CD4-positive, alpha-beta T cell treated with Interleukin-2 at 100 ng/mL for 4 hours (primary cell): ENCODE measurements at regions not wholly inside any gene's neighbourhood (a gene's known extent, or its start where the extent isn't known, plus 50 kb on each side); places are given as distances from the start of the nearest gene placed in this dataset.

Experiments used
- DNase-seq: peaks from one replicate; pipeline ENCODE4 v3.0.0-alpha.2; 2020; ENCODE audit warnings: low spot score

DNA sequence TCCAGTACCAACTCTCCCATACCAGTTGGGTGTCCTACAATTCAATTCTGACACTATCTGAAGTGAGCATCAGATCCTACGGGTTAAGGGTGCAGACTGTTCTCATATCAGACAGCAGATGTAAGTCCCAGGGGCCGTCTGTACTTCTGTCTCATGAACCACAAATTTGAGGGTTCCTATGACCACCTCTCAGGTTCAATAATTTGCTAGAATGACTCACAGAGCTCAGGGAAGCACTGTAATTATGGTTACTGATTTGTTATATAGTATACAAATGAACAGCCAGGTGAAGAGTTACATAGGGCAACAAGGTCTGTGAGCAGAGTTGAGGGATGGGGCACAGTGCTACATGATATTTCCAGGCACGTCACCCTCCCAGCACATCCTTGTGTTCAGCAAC is 499.1 kb downstream of the DMAC1 start:
- no peak for DNase-seq

DNA sequence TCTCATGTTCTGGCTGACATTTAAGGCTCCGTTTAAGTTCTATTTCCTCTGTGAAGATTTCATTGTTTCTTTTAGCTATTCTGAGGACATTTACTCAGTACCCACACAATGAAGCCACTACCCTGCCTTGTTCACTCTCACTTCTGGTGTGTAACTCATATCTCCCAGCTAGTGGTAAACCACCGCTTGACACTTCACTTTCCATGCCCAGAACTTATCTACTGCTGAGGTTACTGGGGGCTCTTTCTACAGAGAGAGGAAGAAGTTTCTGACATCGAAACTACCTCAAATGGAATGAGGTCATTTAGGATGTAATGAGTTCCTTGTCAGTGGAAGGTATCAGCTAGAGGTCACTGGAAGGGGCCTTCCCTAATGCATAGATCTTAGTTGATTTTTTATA is 501.5 kb downstream of the DMAC1 start:
- no peak for DNase-seq

DNA sequence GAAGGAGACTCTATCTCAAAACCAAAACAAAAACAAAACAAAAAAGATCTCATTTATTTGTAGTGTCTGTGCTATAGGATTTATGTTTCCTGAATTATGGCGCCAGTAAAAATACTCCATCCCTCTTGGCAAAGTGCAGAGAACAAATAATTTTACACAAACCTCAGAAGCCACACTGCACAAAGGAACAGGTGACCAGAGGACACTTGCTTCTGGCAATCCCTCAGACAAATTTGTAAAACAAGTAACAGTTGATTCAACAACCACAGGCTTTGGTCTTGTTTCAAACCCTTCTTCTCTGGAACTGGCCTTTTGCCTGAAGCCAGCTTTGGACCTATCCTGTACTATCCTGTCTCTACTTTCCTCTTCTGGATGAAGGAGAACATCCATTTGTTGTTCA is 502.1 kb downstream of the DMAC1 start:
- DNase-seq: no peak

DNA sequence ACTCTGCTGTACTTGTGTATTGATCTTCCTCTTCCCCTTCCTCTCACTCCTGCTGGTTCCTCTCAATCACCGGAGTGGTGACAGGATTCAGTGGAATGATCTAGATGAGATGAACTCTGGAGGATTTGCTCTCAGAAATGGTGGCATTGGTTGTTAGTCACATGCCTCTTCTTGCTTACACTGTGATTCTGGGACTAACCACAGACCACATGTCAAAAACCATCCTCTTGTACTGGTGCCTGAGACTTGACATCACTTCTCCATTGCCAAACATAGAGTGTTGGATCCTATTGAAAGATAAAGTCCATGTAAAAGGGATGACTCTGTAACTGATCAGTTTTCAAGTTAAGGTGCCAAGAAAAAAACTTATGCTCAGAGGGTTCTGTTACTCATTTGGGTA is 506.5 kb downstream of the DMAC1 start:
- DNase-seq: no peak

DNA sequence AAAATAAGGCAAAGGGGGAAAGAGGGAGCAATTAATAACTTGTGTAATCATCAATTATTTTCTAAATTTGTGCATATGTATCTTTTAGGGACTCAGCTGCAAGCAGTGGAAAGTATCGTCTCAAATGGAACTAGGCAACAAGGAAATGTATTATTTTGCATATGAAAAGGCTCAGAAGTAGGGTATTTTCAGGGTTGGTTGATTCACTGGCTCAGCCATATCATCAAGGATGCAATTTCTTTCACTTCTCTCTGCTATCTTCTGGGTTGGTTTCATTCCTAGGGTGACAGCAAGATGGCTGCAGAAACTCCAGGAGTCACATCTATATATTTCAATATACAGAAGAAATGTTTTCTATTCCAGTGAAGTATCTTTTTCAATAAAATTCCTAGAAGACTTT is 509.8 kb downstream of the DMAC1 start:
- no peak for DNase-seq

DNA sequence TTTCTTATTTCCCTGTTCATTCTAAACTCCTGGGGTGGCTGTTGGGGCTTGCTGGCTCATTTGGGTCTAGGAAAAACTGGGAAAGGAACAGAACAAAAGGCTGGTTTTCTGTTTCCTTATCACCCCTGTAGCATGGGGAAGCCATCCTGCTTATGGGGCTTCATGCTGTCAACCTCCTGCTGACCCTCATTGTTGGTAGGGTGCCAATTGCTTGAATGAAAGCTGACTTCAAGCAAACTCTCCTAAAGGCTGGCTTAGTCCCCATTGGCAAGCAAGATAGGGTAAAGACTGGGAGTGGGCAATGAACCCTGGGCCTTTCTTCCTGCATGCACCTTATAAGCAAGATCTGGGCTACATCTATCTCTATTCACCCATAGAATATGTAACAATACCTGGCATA is 511.6 kb downstream of the DMAC1 start:
- DNase-seq: no peak

DNA sequence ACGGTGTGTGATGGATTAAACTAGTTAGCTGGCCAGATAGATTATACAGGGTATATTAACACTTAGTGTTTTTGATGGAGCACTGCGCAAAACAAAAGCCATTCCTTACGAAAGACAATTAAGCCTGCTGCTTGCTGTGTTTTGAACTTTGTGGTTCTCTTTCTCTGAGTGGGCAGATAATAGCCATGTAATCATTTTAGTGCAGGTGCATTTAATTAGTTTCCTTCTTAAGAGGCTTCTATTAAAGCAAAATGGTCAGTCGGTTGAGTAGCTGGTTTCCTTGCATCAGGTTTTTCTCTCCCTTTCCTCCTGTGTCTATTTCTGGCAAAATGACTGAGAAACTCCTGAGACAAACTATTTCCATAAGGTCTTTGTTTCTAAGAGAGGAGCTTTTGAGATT is 512.5 kb downstream of the DMAC1 start:
- DNase-seq: no peak

- no peak for DNase-seq
Measured at GRCh38 chr9:7286101-7286500, 513.5 kb downstream of the DMAC1 start.

DNA sequence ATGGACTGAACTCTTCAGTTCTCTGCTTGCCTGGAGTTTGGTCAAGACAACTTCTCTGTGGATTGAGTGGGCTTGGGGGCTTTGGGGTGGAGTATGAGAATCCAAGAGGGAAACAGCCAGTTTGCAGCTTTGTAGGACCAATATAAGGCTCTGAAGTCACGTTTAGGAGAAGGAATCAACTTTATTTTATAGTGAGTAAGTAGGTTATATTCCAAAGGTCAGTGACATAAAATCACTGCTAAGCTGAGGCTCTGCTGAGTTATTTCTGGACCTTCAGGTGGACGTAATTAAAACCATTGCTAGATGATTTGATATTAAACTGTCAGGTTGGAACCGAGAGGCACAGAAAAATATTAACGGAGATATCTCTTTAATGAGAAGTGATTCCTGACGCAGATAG is 514.4 kb downstream of the DMAC1 start:
- DNase-seq: no peak

- no peak for DNase-seq
Measured at GRCh38 chr9:7284517-7284916, 515.1 kb downstream of the DMAC1 start.

- DNase-seq: no peak
Measured at GRCh38 chr9:7284117-7284516, 515.5 kb downstream of the DMAC1 start.

- no peak for DNase-seq
Measured at GRCh38 chr9:7273575-7273974, 515.8 kb downstream of the KDM4C start.

- no peak for DNase-seq
Measured at GRCh38 chr9:7266911-7267595, 509.3 kb downstream of the KDM4C start.

DNA sequence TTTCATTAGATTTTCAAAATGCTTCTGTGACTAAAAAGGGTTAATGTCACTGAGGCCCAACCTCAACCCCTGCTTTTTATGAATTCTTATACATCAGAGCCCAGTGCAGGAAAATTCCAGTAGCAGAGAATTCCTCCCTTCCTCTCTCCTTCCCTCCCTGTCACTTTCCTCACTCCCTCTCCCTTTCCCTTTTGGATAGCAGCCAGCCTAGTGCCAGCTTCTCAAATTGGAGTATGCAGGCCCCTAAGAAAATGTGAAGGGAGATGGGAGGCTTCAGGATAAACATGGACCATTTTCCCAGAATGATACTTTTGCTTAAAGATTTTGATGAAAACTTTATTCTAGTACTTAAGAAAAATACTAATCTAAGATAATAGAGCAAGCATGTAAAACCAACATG is 507.4 kb downstream of the KDM4C start:
- DNase-seq: no peak

DNA sequence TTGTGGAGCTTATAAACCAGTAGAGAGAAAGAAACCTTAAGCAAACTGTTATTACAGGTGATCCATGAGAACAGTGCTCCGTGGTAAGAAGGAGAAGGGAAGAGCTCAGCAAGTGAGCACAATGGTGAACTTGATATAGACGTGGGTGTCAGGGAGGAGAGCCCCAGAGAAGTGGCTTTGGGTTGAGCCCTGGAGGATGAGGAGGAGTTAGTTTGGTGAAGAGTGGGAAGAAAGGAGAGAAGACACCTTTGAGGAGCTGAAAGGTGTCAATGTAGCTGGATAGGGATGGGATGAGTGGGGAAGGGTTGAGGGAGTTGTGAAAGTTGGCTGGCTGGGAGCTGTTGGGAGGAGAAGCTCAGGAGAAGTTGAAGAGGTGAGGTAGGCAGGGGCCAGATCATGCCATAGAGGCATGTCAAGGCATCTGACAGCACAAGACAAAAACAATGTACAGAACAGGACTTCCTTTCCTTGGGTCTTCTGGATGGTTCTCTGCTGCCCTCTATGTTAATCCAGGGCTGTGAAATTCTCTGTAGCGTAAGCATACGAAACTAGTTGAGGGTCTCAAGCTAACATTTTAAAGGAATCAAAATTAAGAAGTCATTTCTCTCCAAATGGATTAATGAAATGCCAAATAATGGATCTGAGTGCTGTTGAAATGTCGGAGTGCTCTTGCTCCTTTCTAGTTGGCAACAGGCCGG is 501.9 kb downstream of the KDM4C start:
- no peak for DNase-seq

- DNase-seq: no peak
Measured at GRCh38 chr9:7258688-7259396, 501.1 kb downstream of the KDM4C start.

- no peak for DNase-seq
Measured at GRCh38 chr9:7246917-7247522, 489.2 kb downstream of the KDM4C start.

DNA sequence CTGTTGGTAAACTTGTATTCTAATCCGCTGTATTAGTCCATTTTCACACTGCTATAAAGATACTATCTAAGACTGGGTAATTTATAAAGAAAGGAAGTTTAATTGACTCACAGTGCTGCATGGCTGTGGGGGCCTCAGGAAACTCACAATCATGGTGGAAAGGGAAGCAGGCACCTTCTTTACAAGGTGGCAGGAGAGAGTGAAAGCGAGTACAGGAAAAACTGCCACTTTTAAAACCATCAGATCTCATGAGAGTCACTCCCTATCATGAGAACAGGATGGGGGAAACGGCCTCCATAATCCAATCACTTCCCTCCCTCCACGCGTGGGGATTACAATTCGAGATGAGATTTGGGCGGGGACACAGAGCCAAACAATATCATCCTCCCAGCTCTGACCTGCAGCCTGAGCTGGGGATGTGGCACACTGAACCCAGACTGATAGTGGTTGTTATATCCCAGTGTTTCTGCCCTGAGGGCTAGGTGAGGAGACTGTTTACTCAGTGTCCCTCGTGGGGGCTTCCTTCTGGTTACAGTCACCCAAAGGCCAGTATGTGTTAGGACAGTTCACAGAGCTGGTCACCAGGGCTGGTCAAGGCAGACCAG is 488.3 kb downstream of the KDM4C start:
- DNase-seq: no peak

DNA sequence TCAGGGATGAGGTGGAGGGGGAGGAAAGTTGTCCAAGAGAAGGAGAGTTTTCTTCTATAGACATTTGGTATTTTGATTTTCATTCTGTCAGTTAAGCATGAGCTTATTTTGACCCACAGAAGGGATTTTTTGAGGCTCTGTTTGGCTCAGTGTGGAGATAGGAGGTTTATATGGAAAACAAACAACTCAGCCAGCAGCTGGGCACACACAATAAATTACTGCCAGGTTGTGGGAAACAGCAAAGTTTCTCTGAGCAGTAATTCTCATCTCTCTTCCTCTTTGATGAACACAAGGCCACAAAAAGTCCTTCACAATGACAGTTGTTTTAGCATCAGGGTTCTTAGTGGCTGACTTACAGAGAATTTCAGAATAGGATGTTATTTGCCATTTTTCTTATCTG is 486.1 kb downstream of the KDM4C start:
- DNase-seq: no peak

DNA sequence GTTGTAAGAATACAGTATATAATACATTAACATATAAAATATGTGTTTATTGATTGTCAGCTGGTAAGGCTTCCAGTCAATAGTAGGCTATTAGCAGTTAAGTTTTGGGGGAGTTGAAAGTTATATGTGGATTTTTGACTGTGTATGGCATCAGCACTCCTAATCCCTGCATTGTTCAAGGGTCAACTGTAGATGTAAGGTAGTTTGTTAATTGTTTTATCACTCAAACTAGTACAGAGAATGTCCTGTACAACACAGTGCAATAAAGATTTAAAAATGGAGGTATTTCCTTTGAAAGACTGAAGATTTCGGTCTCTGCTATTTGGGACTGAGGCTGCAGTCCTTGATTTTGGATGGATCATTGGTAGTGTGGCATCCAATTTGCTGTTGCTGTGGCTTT is 484.4 kb downstream of the KDM4C start:
- no peak for DNase-seq

DNA sequence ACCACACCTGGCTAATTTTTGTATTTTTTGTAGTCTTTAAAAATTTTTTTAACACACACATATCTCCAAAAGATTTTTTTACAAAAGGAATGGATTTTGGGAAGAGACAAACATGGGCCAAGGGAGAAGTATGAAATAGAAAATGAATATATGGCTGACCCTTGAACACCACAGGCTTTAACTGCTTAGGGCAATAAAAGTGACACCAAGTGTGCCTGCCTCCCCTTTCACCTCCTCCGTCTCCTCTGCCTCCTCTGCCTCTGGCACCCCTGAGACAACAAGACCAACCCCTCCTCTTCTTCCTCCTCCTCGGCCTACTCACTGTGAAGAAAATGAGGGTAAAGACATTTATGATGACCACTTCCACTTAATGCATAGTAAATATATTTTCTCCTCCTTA is 483.9 kb downstream of the KDM4C start:
- no peak for DNase-seq

GRCh38 chr9:7240569-7241311 is 483.0 kb downstream of the KDM4C start:
- no peak for DNase-seq
